ENCODE measurements at regions not wholly inside any gene's neighbourhood (a gene's known extent, or its start where the extent isn't known, plus 50 kb on each side); places are given as distances from the start of the nearest gene placed in this dataset.

DNA sequence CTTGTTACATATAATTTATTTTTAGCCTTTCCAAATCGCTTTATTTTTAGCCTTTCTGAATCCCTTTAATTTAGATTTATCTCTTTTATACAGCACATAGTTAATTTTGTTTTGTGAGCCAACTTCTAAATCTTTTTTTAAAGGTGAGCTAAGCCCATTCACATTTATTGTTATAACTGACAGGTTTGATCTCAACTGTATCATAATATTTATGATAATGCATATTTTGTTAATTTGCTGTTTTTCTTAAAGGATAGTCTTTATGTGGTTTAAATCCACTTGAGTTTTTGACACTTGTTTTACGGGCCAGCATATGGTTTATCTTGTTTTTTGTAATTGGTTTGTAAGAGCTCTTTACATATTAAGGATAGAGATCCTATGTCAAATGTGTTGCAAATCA, 177.8 kb upstream of the SMIM23 start (continued):
- TF ChIP-seq, protein P1, sequence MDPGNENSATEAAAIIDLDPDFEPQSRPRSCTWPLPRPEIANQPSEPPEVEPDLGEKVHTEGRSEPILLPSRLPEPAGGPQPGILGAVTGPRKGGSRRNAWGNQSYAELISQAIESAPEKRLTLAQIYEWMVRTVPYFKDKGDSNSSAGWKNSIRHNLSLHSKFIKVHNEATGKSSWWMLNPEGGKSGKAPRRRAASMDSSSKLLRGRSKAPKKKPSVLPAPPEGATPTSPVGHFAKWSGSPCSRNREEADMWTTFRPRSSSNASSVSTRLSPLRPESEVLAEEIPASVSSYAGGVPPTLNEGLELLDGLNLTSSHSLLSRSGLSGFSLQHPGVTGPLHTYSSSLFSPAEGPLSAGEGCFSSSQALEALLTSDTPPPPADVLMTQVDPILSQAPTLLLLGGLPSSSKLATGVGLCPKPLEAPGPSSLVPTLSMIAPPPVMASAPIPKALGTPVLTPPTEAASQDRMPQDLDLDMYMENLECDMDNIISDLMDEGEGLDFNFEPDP (CRISPR knock-in tag; conservative IDR thresholded peaks at IDR 0.05), result no peak
- no peak for TF ChIP-seq TEAD2 (CRISPR knock-in tag; IDR thresholded peaks at IDR 0.05)
- no peak for TF ChIP-seq ZNF605 (CRISPR knock-in tag; IDR thresholded peaks at IDR 0.05)
- no peak for TF ChIP-seq KLF13 (CRISPR knock-in tag; IDR thresholded peaks at IDR 0.05)

- H3K79me2 ChIP-seq (ENCODE audit: insufficient read depth, low read length), result no peaks in the 10 kb centered on the region
- no peaks in the 10 kb centered on the region for H4K20me1 ChIP-seq (ENCODE audit: insufficient read depth, low read length)
- intact Hi-C loops (cut with micrococcal nuclease; ENCODE audit: unreplicated experiment), result no loop called here
- in situ Hi-C loops (cut with HindIII; ENCODE audit: extremely low pct_ligation_motif_present, low pct_unique_long_range_greater_than_20kb), result no loop called here
- no peak overlapping the region for H2AFZ ChIP-seq (ENCODE audit: low read length)
- peaks cover 1 to 3% of the 10 kb centered on the region in 2 experiments; a peak in 1 of 5 replicates for H3K27me3 ChIP-seq (ENCODE audit: control insufficient read depth in 1 of 2, insufficient read depth in 2 of 2, low read length in 2 of 2)
- 34% methylated on average over 3 of the region's 3 CpGs for WGBS (ENCODE audit: low lambda C conversion rate)
- BruUV-seq (replicated peaks), result no TSS peak
- DNase-seq (ENCODE audit: low spot score), result no peak
- POLR2A ChIA-PET, result no interaction called here
- ATAC-seq, result no peak
- no peaks in the 10 kb centered on the region for H3K4me1 ChIP-seq (ENCODE audit: insufficient read depth, low read length)
- TF ChIP-seq, protein P2, sequence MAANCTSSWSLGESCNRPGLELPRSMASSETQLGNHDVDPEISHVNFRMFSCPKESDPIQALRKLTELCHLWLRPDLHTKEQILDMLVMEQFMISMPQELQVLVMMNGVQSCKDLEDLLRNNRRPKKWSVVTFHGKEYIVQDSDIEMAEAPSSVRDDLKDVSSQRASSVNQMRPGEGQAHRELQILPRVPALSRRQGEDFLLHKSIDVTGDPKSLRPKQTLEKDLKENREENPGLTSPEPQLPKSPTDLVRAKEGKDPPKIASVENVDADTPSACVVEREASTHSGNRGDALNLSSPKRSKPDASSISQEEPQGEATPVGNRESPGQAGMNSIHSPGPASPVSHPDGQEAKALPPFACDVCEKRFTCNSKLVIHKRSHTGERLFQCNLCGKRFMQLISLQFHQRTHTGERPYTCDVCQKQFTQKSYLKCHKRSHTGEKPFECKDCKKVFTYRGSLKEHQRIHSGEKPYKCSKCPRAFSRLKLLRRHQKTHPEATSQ (CRISPR knock-in tag; IDR thresholded peaks at IDR 0.05; ENCODE audit: borderline replicate concordance), result no peak
- H3K4me2 ChIP-seq (ENCODE audit: low read depth, low read length), result no peak overlapping the region
- peaks cover 7% of the 10 kb centered on the region; the same call in 1 of the 2 replicates for H3K9me3 ChIP-seq (ENCODE audit: low read length)
- H3K36me3 ChIP-seq (replicated peaks in 1 of 2; ENCODE audit: control insufficient read depth in 1 of 2, insufficient read depth in 2 of 2, low read length in 2 of 2), result no peaks in the 10 kb centered on the region
- no peak overlapping the region for H3K27ac ChIP-seq (ENCODE audit: extremely low read length, insufficient read depth, low read length)
- CTCF ChIA-PET (ENCODE audit: low intra/inter-chr PET ratio, low total read pairs), result no interaction called here
- no peak overlapping the region for H3K4me3 ChIP-seq (replicated peaks in 1 of 3; ENCODE audit: insufficient read depth in 1 of 3, low read depth in 2 of 3, low read length in 3 of 3)
- no peak for FAIRE-seq
- no peak overlapping the region for H3K9ac ChIP-seq (ENCODE audit: insufficient read depth, low read depth, low read length)
These were observed 175.7 kb upstream of the SMIM23 start for GRCh38 chr5:171609806-171610452.

Measured in HepG2 (cell line).